ENCODE measurements at regions not wholly inside any gene's neighbourhood (a gene's known extent, or its start where the extent isn't known, plus 50 kb on each side); places are given as distances from the start of the nearest gene placed in this dataset.

DNA sequence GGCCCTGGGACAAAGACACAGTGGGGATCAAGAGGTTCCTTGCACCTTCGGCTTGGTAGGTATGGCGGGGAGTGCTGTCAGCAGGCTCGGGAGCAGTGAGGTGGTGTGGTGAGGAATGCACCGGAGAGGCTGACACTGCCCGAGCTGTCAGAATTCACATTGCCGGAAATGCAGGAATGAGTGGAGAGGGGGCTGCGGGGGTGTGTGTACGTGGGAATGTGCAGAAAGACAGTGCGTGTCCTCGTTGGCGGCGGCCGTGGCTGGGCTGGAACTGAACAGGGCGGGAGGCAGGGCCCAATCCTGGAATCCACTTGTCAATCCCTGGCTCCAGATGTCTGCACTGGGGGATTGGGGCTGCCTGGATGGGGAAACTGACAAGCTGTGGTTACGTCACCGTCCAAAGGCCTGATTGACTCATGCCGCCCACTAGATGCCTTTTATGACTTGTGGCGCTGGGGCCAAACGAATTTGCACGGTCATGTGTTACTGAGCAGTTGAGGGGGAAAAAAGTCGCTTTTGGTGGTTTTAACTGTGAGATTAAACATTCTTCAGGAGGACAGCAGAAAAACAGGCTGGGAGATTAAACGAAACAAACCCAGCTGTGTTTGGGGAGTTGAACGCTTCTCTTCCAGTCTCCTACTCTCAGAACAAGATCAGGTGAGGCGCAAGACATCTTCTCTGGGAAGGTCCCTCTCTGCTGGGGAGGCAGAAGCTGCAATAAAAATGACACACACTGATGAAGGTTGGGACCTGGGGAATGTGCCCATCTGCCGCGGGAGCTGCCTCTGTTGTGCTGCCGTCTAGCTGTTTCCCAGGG, 189.4 kb upstream of the GLI2 start (continued):
- TF ChIP-seq NFYB (CRISPR knock-in tag; IDR thresholded peaks at IDR 0.05) (no peak), ZNF446 (CRISPR knock-in tag; IDR thresholded peaks at IDR 0.05) (peak; percentile 13), ZFP37 (CRISPR knock-in tag; IDR thresholded peaks at IDR 0.05; ENCODE audit: borderline replicate concordance) (peak; percentile 95; the same call in 1 of the 2 replicates), NPAS2 (CRISPR knock-in tag; IDR thresholded peaks at IDR 0.05; ENCODE audit: borderline replicate concordance) (no peak), ZNF879 (CRISPR knock-in tag; IDR thresholded peaks at IDR 0.05) (no peak), ATF7-NPFF (CRISPR knock-in tag; IDR thresholded peaks at IDR 0.05; ENCODE audit: low read depth) (peak; percentile 33), SUZ12 (IDR thresholded peaks at IDR 0.05; ENCODE audit: low read depth, low read length) (no peak), ELF3 (CRISPR knock-in tag; IDR thresholded peaks at IDR 0.05) (peak; percentile 83), MTF1 (CRISPR knock-in tag; IDR thresholded peaks at IDR 0.05) (no peak), THAP11 (CRISPR knock-in tag; IDR thresholded peaks at IDR 0.05) (peak; percentile 13; the same call in 1 of the 2 replicates)
- TF ChIP-seq, protein P1, sequence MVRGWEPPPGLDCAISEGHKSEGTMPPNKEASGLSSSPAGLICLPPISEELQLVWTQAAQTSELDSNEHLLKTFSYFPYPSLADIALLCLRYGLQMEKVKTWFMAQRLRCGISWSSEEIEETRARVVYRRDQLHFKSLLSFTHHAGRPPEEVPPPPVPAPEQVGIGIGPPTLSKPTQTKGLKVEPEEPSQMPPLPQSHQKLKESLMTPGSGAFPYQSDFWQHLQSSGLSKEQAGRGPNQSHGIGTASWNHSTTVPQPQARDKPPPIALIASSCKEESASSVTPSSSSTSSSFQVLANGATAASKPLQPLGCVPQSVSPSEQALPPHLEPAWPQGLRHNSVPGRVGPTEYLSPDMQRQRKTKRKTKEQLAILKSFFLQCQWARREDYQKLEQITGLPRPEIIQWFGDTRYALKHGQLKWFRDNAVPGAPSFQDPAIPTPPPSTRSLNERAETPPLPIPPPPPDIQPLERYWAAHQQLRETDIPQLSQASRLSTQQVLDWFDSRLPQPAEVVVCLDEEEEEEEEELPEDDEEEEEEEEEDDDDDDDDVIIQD (CRISPR knock-in tag; IDR thresholded peaks at IDR 0.05; ENCODE audit: low read depth): peak; percentile 51; the same call in 1 of the 2 replicates
- TF ChIP-seq, protein P2, sequence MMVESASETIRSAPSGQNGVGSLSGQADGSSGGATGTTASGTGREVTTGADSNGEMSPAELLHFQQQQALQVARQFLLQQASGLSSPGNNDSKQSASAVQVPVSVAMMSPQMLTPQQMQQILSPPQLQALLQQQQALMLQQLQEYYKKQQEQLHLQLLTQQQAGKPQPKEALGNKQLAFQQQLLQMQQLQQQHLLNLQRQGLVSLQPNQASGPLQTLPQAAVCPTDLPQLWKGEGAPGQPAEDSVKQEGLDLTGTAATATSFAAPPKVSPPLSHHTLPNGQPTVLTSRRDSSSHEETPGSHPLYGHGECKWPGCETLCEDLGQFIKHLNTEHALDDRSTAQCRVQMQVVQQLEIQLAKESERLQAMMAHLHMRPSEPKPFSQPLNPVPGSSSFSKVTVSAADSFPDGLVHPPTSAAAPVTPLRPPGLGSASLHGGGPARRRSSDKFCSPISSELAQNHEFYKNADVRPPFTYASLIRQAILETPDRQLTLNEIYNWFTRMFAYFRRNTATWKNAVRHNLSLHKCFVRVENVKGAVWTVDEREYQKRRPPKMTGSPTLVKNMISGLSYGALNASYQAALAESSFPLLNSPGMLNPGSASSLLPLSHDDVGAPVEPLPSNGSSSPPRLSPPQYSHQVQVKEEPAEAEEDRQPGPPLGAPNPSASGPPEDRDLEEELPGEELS (CRISPR knock-in tag; IDR thresholded peaks at IDR 0.05): peak; percentile 91
